ENCODE measurements at regions not wholly inside any gene's neighbourhood (a gene's known extent, or its start where the extent isn't known, plus 50 kb on each side); places are given as distances from the start of the nearest gene placed in this dataset.
"Not testable (repeated sequence)": the region's sequence is repeated elsewhere in the genome, so short reads cannot be mapped to it uniquely, and the experiment has no call there.

DNA sequence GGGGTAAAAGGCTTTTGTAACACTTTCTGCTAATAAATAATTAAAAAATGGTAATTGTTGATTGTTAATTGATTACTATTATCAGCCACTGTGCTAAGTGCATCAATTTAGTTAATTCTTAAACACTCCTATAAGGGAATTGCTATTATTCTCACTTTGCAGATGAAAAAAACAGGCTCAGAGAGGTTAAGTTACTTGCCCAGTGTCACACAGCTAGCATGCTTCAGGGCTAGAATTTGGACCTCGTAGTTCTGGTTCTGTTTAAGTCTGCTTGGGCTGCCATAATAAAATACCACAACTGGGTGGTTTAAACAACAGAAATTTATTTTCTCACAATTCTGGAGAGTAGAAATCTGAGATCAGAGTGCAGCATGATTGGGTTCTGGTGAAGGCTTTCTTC, 164.8 kb upstream of the TBX18 start:
- ATAC-seq (no peak), DNase-seq (no peak)
- intact Hi-C loops (cut with DNase I, micrococcal nuclease): no loop called here

DNA sequence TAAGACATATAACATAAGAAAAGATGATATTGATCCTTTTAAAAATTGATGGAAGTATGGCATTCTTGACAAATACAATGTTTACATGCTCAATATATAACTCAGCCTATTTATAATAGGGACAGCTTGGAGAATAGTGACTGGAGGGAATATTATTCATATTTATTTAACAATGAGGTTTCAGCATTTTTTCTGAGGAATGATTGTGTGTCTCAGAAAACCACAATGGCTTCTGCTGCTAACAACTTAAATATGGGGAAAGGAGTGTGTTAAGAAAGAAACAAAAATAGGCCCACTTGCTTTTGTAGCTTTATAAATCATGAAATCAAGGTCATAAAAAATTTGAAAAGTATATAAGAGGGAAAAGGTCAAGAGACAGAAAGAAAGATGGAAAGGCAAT, 163.2 kb upstream of the TBX18 start:
- intact Hi-C loops (cut with DNase I, micrococcal nuclease): no loop called here
- ATAC-seq (no peak), DNase-seq (no peak)

DNA sequence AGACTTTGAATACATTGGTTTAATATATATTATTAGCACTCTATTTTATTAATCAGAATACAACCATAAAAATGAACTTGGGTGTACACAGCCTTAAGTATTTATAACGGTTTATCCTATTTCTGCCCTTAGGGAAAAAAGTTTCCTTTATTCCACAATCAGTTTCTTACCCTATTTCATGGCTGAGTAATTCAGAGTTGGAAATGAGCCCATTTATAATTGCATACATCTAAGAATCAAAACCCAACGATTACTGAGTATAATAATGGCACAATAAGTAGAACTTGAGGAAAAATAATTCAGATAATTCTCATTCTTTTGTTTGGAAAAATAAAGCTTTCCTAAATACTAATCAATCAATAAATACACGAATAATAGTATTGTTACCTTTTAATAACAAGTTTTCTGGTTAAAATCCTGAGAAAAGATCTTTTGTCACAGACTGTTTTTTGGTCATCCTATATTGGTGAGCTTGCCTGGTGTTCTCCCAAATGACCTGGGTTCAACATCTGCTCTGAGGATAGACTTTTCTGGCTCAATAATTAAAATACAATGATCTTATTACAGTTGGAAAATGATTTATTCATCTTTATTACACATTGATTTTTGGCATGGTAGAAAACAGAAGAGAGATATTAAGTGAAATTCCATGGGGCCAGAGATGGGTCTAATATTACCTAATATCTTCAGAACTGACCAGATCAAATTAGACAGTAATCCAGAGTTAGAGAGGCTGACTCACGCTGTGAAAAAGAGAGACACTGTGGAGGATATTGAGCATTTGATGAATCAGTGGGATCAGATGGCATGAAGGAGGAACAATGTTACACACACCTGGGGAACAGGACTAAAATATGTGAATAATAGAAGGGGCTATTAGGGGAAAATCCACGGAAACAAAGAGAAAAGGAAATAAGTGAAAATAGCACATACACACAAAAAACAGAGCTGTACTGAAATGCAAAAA, 162.1 kb upstream of the TBX18 start:
- ATAC-seq (no peak), DNase-seq (no peak)
- intact Hi-C loops (cut with DNase I, micrococcal nuclease): no loop called here

DNA sequence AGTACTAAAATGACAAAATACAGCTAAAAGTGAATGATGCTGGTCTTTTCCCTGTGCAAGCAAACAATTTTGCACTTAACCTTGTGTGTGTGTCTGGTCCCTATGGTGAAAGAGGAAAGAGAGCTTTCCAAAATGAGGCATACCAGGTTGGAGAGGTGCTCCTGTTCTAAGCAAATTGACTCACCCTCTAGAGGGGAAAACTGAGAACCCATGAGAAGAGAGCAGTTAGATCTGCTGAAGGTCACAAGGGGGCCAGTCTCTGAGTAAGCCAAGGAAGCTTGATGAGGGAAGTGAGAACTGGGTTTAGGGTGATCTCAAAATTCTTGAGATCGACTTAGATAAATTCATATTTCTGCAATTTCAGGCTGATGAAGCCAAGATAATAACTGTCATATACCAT, 157.5 kb upstream of the TBX18 start:
- intact Hi-C loops (cut with DNase I, micrococcal nuclease): no loop called here
- ATAC-seq (no peak), DNase-seq (no peak)

DNA sequence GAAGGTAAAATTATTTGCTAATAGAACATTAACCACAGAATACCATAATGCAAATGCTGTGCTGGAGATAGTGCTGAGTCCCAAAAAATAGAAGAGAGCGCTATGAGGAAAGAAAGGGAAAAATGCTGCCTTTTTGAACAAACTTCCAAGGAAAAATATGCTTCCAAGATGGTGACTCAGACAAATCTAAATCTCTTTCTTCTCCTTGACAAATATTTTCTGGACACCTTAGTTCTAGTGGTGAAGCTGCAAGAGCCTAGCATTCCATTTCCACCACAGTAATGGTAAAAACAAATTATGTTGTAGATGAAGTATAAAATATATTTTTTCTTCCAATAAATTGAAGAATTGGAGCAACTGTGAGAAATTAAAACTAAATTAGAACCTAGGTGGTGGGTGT, 155.6 kb upstream of the TBX18 start:
- DNase-seq (no peak), ATAC-seq (no peak)
- intact Hi-C loops (cut with DNase I, micrococcal nuclease): no loop called here

DNA sequence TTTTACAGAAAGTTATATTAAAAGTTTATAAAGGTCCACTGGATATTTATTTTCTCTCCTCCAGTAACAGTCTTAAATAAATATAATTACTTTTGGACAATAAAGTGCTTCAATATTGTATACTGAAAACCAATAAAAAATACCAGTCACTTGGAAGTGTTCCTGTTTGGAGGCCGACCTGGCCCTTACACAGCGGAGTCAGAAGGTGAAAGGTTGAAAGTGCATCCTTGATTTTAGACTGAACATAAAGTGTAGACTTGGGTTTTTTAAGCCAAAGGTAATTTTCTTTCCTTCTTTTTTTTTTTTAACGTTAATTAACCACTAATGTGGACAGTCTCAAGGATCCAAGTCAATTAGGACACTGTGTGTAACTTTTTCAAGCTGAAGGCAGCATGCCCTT, 152.3 kb upstream of the TBX18 start:
- intact Hi-C loops (cut with DNase I, micrococcal nuclease): no loop called here
- ATAC-seq (no peak), DNase-seq (no peak)

DNA sequence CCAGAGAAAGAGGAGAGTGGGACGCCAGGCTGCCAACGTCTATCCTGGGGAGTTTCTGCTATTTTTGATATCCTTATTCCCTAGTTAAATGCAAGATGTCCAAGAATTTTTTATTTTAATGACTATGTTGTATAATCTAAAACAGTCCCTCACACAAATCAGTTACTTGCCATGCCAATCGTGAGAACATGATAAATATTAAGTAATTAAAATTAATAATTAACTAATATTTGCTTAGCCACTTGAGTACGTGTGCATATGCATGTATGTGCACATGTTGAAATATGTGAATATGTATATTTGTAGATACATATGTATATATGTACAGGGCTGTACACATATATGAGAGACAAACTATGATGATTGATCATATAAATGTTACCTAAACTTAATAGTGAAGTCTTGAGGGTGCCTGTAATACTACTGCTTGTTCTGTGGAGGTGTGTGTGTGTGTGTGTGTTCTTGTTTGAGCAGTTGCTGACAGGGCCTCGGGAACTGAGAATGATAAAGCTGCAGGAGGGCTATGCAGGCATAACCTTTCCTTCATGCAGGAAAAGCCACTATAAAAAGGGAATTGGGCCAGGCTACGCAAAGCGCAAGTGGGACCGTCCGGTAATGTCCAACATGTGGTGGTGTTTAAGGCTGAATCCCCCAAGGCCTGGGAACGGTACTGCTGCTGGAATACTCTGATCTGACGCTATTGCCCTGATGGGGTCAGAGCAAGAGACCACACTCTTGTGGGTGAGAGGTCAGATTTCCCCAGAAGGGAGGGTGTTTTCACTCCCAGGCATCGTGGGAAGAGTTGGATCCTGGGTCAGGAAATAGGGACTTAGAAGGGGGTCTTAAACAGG, 148.3 kb upstream of the TBX18 start:
- no peak for DNase-seq
- no peak for ATAC-seq
- intact Hi-C loops (cut with DNase I, micrococcal nuclease): no loop called here

DNA sequence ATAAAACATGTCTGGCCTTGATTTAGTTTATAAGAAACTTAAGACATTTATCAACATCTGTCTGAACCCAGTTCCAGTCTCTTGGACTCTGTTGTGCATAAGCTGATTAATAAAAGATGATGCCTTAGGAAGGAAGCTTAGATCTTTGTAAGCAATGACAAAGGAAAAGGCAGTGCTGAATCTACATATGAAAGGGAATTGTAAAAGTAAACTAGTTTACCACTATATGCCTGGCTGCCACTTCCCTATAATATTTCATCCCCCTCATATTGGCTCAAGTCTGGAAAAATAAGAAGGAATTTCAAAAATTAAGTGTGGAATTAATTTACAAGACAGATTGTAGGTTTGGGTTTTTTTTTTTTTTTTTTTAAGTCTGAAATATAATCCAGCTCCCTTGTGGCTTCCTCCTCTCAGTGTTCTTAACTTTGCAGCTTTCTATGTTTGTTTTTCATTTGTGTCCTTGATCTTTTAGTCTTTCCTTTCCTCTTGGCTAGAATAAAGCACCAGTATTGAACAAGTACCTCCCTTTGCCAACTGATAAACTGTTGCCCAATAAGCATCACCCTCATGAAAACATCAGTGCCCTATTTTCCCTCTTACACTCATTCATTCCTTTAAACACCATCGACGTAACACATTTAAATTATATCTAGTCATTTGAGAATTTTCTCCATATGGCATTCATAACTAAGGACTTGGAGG, 146.7 kb upstream of the TBX18 start:
- DNase-seq: no peak
- no peak for ATAC-seq
- intact Hi-C loops (cut with DNase I, micrococcal nuclease): no loop called here

DNA sequence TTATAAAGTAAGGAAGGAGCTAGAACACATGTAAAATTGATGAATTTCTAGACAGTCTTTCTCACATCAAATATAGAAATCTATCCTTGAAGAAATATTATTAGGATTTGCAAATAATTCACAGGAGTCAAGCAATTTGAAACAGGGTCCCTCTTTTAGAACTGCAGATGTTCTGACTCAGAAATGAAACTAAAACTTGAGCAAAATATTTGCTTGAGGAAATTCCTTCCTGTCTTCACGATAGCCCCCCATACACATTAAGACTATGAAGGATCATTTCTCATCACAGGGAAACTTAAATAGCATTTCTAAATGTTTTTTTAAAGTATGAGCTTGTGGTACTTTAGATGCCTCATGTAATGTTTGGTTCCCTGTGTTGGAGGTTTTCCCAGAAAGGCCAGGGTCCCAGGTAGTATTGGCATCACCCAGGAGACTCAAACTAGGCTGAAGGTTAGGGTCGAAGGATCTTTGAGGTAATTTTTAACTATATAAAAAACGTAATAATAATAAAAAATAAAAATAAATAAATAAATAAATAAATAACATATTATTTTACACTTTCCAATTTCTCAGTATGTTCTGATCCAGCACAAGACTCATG, 144.0 kb upstream of the TBX18 start:
- no peak for DNase-seq
- intact Hi-C loops (cut with DNase I, micrococcal nuclease): no loop called here
- no peak for ATAC-seq

DNA sequence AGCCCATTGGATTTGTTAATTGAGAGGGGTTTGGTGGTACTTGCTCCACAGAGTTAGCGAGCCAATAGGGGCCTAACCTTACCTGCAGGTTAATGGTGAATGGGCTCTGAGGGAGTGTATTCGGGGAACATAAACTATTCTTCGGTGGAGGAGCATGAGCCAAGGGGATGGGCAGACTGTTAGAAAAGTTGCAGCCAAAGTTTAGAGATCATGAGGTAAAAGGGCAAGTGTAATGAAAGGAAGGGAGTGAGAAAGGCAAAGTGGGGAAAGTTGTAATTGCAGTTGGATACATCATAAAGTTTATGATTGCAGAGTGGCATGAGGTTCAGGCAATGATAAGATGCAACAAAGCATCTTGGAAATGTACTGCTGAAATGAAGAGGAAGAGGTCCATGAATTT, 142.1 kb upstream of the TBX18 start:
- intact Hi-C loops (cut with DNase I, micrococcal nuclease): no loop called here
- ATAC-seq: peak; percentile 46
- no peak for DNase-seq

DNA sequence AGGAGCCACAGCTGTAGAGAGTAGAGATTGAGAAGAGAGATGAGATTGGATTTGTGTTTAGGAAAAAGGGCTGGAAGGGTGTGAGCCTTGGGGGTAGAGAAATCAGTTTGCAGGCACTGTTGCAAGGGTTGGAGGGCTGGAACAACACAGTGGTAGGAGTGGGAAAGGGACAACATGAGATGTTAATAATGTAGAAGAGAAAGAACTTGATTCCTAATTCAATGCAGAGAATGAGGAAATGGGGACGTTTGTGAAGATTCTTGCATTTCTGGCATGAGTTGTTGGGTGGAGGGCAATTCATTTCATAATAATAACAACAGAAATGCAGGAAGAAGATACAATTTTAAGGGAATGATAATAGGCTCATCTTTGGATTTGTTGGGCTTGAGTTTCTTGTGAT, 141.4 kb upstream of the TBX18 start:
- DNase-seq (no peak), ATAC-seq (no peak)
- intact Hi-C loops (cut with DNase I, micrococcal nuclease): no loop called here

DNA sequence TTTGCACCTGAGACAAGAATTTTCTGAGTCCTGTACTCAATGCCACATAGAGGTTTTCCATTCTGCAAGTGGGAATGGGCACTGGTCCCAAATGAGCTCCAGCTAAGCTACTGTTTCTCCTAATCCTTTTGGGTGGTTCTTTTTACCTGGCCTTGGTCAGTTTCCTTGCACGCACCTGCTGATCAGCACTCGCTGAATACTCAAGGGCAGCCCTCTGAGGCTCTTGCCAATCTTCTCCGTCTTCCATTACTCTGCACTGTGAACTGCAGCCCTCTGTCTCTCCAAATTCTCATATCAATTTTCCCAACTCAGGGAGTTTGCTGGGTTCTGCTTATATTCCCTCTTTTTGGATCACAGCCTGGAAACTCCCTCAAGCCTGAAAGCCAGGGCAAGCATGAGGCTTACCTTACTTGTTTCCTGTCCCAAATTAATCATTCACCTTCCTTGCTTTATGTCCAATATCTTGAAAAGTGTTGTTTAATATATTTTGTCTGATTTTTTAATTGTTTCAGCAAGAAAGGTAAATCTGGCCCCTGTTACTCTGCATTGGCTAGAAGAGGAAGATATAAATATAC, 138.0 kb upstream of the TBX18 start:
- ATAC-seq (no peak), DNase-seq (no peak)
- intact Hi-C loops (cut with DNase I, micrococcal nuclease): no loop called here

DNA sequence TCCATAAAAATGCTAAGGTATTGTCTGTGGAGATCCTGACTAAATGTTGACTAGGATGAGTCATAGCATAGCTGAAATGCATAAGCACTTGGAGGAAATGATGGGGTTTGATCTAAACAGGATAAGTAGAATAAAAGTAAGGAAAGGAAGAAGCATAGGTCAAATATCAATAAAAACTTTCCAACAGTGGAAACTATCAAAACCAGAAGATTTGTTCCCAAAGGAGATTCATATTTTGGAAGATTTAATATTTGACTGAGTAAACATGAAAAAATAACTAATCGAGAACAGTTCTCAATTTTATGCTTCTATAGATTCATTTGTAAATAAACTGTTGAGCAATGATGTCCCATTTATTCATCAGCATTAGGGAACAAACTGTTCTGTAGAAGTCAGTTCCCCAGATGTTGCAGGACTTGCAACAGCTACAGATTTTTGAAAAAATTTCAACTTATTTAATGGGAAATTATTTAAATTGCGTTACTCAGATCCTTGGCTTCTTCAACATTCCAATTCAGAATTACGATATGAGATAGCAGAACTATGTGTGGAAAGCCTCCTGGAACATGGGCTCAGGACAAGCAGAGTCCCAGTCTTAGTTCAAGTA, 133.7 kb upstream of the TBX18 start:
- DNase-seq: no peak
- ATAC-seq: no peak
- intact Hi-C loops (cut with DNase I, micrococcal nuclease): no loop called here

DNA sequence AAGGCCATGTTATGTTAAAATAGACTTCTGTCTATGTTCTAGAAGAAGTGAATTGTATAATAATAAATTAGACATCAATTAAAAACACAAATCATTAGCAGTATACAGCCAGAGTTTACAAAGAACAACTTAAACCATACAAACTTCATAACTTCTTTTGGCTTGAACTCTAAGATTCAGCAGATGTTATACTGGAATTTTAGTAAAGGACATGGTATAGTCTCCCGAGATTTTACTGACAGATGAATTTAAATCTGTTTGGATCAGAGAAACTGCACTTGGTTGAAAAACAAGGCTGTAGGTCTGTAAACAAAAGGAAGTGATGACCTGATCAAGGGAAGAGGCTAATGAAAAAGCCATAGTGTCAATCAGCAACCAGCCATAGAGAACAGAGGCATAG, 132.6 kb upstream of the TBX18 start:
- intact Hi-C loops (cut with DNase I, micrococcal nuclease): no loop called here
- DNase-seq (no peak), ATAC-seq (no peak)

DNA sequence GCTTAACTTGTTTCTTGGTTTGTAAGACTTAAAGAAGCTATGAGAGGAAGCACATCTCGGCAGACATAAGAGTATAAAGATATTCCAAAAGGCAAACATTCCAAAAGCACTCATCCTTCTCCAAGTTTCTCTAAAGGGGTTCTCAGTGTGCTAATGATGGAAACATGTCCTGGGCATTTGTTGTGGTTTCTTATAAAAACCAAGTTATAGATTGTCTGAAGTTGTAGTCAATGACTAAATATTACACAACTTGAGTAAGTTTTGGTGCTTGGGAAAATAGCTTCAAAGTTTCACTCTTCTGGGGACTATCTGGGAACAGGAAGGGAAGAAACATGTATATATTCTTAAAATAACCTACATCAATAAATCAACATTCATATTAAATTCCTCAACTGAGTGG, 128.3 kb upstream of the TBX18 start:
- intact Hi-C loops (cut with DNase I, micrococcal nuclease): no loop called here
- ATAC-seq: no peak
- no peak for DNase-seq

DNA sequence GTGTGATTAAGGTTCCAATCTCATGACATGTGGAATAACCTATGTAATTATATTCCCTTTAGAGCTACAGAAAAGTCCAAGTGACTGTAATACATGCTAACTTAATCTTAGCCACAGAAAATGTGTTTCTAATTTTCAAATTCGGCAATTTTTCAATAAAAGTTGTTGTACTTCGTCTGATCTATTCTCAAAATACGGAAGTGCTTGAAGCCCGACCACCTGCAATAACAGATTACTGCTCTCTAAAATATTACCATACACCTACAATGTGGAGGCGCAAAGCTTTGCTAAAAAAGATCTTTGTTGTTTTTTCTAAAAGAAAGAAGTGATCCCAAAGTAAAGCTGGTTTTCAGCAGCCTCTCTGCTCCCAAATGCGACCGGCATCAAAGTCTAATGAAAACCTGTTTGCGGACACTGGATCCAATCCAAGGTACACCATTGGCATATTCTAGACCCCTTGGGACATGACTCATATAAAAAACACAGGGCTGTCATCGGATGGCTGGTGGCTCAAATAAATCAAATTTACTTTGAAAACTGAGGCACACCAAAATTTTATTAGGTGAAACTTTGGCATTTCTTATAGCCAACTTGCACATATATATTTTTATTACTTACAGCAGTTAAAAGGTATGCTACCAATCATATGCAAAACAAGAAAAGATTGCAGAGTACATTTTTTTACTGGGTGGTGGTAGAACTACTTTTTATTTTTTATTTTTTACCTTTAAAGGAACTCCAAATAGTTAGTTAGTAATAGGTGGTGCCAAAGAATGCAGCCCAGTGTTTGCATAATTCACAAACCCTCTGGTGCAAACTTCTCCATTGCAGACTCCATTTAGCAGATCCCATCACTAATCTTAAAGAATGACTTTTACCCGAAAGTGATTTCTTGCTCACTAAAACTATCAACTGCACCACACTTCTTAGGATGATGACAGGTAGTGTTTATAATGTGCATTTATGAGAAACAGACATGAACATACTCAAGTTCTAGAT, 118.7 kb upstream of the TBX18 start:
- intact Hi-C loops (cut with DNase I, micrococcal nuclease): no loop called here
- ATAC-seq: no peak

DNA sequence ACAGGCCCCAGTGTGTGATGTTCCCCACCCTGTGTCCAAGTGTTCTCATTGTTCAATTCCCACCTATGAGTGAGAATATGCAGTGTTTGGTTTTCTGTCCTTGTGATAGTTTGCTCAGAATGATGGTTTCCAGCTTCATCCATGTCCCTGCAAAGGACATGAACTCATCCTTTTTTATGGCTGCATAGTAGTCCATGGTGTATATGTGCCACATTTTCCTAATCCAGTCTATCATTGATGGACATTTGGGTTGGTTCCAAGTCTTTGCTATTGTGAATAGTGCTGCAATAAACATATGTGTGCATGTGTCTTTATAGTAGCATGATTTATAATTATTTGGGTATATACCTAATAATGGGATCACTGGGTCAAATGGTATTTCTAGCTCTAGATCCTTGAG, 115.0 kb upstream of the TBX18 start:
- DNase-seq; intact Hi-C loops (cut with DNase I, micrococcal nuclease); ATAC-seq: not testable (repeated sequence)

More for the DNA sequence above, 118.7 kb upstream of the TBX18 start:
- DNase-seq: no peak

Data from left colon (tissue), 2 donors.